Progenitor cell of endocrine pancreas (in vitro differentiated cells): ENCODE measurements at regions not wholly inside any gene's neighbourhood (a gene's known extent, or its start where the extent isn't known, plus 50 kb on each side); places are given as distances from the start of the nearest gene placed in this dataset.
"Not testable (repeated sequence)": the region's sequence is repeated elsewhere in the genome, so short reads cannot be mapped to it uniquely, and the experiment has no call there.

Source experiments
- DNase-seq: peaks from one replicate; pipeline ENCODE4 v3.0.0; 2021; ENCODE audit warnings: low spot score; ENCODE audit not compliant: unreplicated experiment
- H3K27ac Mint-ChIP-seq: 2 replicates; pipeline ENCODE4 v1.8.0; 2021; ENCODE audit warnings: mild to moderate bottlenecking, moderate library complexity, mixed read lengths
- H3K27me3 Mint-ChIP-seq: 2 replicates; pipeline ENCODE4 v1.8.0; 2021; ENCODE audit warnings: mixed read lengths
- H3K36me3 Mint-ChIP-seq: 2 replicates; pipeline ENCODE4 v1.8.0; 2022; ENCODE audit warnings: mixed read lengths; ENCODE audit not compliant: insufficient read depth
- H3K4me1 Mint-ChIP-seq: 2 replicates; pipeline ENCODE4 v1.8.0; 2021; ENCODE audit warnings: low read depth, mixed read lengths
- H3K4me3 Mint-ChIP-seq: 2 replicates; pipeline ENCODE4 v1.8.0; 2021; ENCODE audit warnings: low read depth, mild to moderate bottlenecking, moderate library complexity, mixed read lengths
- H3K9me3 Mint-ChIP-seq: 2 replicates; pipeline ENCODE4 v1.8.0; 2021; ENCODE audit warnings: low read depth, mixed read lengths
- TF ChIP-seq, protein P1 (sequence below): fragments of 200-600 bp; sonication (generic); IDR thresholded peaks from one replicate; pipeline ENCODE4 v1.5.0; 2021; ENCODE audit warnings: antibody characterized with exemption, mild to moderate bottlenecking; ENCODE audit not compliant: unreplicated experiment

DNA sequence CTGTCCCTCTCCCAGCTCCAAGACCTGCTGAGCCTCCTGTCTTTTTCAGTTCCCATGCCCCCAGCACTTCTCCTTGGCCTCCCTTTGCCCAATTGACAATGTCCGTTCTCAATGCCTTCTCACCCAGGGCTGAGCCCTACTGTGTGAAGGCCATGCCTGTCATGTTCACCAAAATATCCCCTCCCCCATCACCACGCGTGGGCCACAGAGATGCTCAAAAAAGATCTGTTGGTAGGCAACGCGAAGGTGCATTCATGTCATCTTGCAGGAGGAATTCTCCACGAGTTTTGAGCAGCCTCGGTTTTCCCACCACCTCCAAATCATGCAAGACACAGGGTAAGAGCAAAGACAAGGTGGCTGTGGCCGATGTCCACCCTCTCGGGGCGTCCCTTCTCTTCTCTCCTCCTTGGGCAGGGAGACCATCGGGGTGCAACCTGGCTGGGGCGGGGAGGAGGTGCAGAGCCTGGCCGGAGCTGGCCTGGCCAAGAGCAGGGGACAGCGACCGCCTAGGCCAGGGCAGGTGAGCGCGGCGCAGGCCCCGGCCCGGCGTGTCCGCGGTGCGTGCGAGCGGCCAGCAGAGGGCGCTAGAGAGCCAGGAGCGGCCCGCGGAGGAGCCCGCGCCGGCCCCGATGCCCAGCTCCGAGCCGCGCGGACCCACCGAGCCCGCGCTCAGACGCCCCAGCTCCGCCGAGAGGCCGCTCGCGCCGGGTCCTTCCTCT lies 56.3 kb upstream of the KRTAP5-11 start:
- not testable (repeated sequence) for H3K9me3 Mint-ChIP-seq, H3K36me3 Mint-ChIP-seq, H3K4me1 Mint-ChIP-seq, H3K27ac Mint-ChIP-seq
- peak; percentile 78 for DNase-seq
- Mint-ChIP-seq H3K27me3 (peaks cover 50% of the 10 kb centered on the region), H3K4me3 (peak overlapping the region; percentile 55)
- TF ChIP-seq, protein P1, sequence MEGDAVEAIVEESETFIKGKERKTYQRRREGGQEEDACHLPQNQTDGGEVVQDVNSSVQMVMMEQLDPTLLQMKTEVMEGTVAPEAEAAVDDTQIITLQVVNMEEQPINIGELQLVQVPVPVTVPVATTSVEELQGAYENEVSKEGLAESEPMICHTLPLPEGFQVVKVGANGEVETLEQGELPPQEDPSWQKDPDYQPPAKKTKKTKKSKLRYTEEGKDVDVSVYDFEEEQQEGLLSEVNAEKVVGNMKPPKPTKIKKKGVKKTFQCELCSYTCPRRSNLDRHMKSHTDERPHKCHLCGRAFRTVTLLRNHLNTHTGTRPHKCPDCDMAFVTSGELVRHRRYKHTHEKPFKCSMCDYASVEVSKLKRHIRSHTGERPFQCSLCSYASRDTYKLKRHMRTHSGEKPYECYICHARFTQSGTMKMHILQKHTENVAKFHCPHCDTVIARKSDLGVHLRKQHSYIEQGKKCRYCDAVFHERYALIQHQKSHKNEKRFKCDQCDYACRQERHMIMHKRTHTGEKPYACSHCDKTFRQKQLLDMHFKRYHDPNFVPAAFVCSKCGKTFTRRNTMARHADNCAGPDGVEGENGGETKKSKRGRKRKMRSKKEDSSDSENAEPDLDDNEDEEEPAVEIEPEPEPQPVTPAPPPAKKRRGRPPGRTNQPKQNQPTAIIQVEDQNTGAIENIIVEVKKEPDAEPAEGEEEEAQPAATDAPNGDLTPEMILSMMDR, result peak; percentile 72

GRCh38 chr11:71639520-71639849 lies 56.8 kb upstream of the KRTAP5-11 start:
- not testable (repeated sequence) for H3K36me3 Mint-ChIP-seq, H3K27ac Mint-ChIP-seq, H3K9me3 Mint-ChIP-seq, H3K4me1 Mint-ChIP-seq
- peak; percentile 27 for DNase-seq
- peak overlapping the region; percentile 55 for H3K4me3 Mint-ChIP-seq
- peaks cover 50% of the 10 kb centered on the region for H3K27me3 Mint-ChIP-seq

GRCh38 chr11:71639916-71640315 lies 57.2 kb upstream of the KRTAP5-11 start:
- not testable (repeated sequence) for H3K9me3 Mint-ChIP-seq, H3K4me1 Mint-ChIP-seq, H3K36me3 Mint-ChIP-seq, H3K27ac Mint-ChIP-seq, DNase-seq
- H3K27me3 Mint-ChIP-seq, result peaks cover 54% of the 10 kb centered on the region
- H3K4me3 Mint-ChIP-seq, result peak overlapping the region; percentile 9

- H3K4me3 Mint-ChIP-seq, H3K36me3 Mint-ChIP-seq, H3K4me1 Mint-ChIP-seq, H3K27ac Mint-ChIP-seq, DNase-seq, H3K9me3 Mint-ChIP-seq, H3K27me3 Mint-ChIP-seq: not testable (repeated sequence)
Observed at GRCh38 chr11:71647078-71647477, 64.4 kb upstream of the KRTAP5-11 start.

DNA sequence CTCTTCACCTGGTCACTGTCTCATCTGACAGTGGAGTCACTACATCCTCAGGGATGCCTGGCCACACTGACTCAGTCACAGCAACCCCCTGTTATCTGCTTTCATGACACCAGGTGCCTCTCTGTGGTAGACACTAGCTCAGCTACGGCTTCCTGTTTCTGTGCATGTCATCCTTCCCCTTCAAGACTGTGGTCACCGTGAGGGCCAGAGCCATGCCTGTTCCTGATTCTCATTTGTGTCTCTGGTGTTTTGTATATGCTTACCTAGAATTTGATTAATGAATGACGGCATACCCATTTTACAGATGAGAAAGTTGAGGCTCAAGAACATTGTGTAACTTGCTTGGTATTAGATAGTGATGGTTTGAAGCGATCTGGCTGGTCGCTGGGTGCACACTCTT lies 70.3 kb upstream of the KRTAP5-11 start:
- not testable (repeated sequence) for H3K4me3 Mint-ChIP-seq, H3K36me3 Mint-ChIP-seq, DNase-seq, H3K27ac Mint-ChIP-seq, H3K9me3 Mint-ChIP-seq, H3K4me1 Mint-ChIP-seq, H3K27me3 Mint-ChIP-seq

DNA sequence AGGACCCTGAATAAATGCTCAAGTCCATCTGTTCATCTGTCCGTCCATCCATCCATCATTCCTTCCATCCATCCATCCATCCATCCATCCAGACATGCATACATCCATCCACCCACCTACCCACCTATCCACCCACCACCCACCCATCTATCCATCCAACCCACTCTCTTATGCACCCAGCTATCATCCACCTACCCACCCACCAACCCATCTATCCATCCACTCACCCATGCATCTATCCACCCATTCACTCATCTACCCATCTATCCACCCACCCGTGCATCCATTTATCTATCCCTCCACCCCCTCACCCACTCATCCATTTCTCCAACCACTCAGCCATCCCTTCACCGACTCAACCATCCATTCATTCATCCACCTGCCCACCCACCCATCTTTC lies 71.7 kb upstream of the KRTAP5-11 start:
- H3K4me1 Mint-ChIP-seq, DNase-seq, H3K36me3 Mint-ChIP-seq, H3K27me3 Mint-ChIP-seq, H3K4me3 Mint-ChIP-seq, H3K9me3 Mint-ChIP-seq, H3K27ac Mint-ChIP-seq: not testable (repeated sequence)

DNA sequence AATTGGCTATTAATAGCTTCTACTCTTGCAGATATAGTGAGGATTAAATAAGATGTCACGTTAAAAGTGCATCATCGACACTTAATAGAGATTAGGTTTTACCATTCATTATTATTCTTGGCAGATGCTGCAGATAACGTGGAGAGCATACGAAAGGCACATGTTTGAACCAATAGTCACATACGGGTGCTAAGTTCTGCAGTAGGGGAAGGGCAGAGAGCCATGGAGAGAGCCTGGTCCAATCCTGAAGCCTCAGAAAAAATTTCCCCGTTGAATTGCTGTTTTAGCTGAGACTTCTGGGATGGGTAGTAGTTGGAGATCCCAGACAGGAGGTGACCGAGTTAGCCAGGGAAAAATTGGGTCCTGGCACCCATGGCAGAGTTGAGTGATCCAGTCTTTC lies 72.4 kb upstream of the KRTAP5-11 start:
- not testable (repeated sequence) for H3K27me3 Mint-ChIP-seq, H3K9me3 Mint-ChIP-seq, DNase-seq, H3K4me3 Mint-ChIP-seq, H3K27ac Mint-ChIP-seq, H3K36me3 Mint-ChIP-seq, H3K4me1 Mint-ChIP-seq

DNA sequence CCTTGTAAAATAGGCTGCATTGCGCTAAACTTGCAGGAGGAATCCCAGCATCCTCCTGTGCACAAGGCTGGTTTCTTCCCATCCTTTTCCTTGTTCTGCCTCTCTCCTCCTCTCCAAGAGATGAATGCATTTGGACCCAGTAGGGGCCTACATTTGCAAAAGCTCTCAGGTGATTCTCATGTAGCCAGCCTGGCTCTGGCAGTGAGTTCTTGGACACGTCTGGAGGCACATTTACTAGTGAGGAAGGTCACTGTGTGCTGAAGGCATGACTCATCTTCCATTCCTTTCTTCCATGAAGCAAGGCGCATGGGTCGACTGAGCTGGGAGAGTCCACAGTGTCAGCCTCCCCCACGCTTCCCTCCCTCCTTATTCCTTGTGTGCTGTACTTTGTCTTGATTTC lies 73.8 kb upstream of the KRTAP5-11 start:
- H3K27me3 Mint-ChIP-seq, H3K9me3 Mint-ChIP-seq, DNase-seq, H3K4me1 Mint-ChIP-seq, H3K36me3 Mint-ChIP-seq, H3K27ac Mint-ChIP-seq, H3K4me3 Mint-ChIP-seq: not testable (repeated sequence)

DNA sequence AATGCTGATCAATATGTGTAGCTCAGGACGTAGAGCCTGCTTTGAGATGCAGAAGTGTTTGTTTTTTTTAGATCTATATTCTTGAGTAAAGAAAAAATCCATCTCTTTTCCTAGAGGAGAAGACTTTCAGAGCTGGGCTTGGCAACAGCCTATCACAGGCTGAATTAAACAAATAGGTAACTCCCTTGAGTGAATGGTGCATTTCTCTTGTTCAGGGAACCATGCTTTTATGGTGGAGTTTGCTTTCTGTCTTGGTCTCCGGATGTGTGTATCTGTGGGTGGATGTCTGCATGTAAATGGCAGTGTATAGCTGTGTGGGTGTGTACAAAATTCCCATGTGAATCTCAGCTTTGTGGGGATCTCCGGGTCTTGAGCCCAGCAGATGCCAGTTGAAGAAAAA lies 82.3 kb upstream of the KRTAP5-11 start:
- not testable (repeated sequence) for H3K9me3 Mint-ChIP-seq, H3K4me1 Mint-ChIP-seq, H3K36me3 Mint-ChIP-seq, H3K27ac Mint-ChIP-seq, H3K4me3 Mint-ChIP-seq, DNase-seq, H3K27me3 Mint-ChIP-seq

DNA sequence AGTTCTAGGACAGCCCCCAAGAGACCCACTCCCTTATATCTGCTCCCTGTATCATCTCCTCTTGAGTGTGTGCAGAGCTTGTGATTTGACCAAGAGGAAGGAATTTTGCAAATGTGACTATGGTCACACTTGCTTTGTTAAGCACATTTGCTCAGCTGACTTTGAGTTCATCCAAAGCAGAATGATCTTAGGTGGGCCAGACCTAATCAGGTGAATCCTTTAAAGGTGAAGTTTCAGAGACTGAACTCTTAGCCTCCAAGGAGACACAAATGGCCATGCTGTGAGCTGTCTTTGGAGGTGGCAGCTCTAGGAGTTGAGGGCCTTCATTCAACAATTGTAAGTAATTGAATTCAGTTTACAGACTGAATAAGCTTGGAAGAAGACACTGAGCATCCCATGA lies 115.4 kb upstream of the KRTAP5-11 start:
- not testable (repeated sequence) for H3K27me3 Mint-ChIP-seq, H3K36me3 Mint-ChIP-seq, H3K9me3 Mint-ChIP-seq, H3K4me1 Mint-ChIP-seq, H3K4me3 Mint-ChIP-seq, H3K27ac Mint-ChIP-seq, DNase-seq
